ENCODE measurements at regions not wholly inside any gene's neighbourhood (a gene's known extent, or its start where the extent isn't known, plus 50 kb on each side); places are given as distances from the start of the nearest gene placed in this dataset.

- no peak for DNase-seq
Measured at GRCh38 chr9:515665-516064, 301.0 kb downstream of the DOCK8 start.

GRCh38 chr9:517993-518392, 303.3 kb downstream of the DOCK8 start:
- DNase-seq: no peak

- DNase-seq: no peak
Measured at GRCh38 chr9:518540-518939, 303.9 kb downstream of the DOCK8 start.

GRCh38 chr9:519579-519978, 304.9 kb downstream of the DOCK8 start:
- no peak for DNase-seq

GRCh38 chr9:520302-520701, 305.6 kb downstream of the DOCK8 start:
- no peak for DNase-seq

- no peak for DNase-seq
Measured at GRCh38 chr9:522190-522589, 307.5 kb downstream of the DOCK8 start.

- DNase-seq: no peak
Measured at GRCh38 chr9:522658-523057, 308.0 kb downstream of the DOCK8 start.

- no peak for DNase-seq
Measured at GRCh38 chr9:523444-523843, 308.8 kb downstream of the DOCK8 start.

GRCh38 chr9:524008-524407, 309.3 kb downstream of the DOCK8 start:
- no peak for DNase-seq

GRCh38 chr9:526904-527591, 312.4 kb downstream of the DOCK8 start:
- DNase-seq: no peak

- no peak for DNase-seq
Measured at GRCh38 chr9:529731-530130, 311.8 kb upstream of the DMRT1 start.

GRCh38 chr9:530681-531080, 310.8 kb upstream of the DMRT1 start:
- DNase-seq: no peak

GRCh38 chr9:532707-533106, 308.8 kb upstream of the DMRT1 start:
- DNase-seq: no peak

GRCh38 chr9:534886-535285, 306.6 kb upstream of the DMRT1 start:
- DNase-seq: no peak

- DNase-seq: no peak
Measured at GRCh38 chr9:535356-535755, 306.1 kb upstream of the DMRT1 start.

- DNase-seq: no peak
Measured at GRCh38 chr9:536597-537511, 304.6 kb upstream of the DMRT1 start.

- no peak for DNase-seq
Measured at GRCh38 chr9:543478-543877, 298.0 kb upstream of the DMRT1 start.

- no peak for DNase-seq
Measured at GRCh38 chr9:545480-545879, 296.0 kb upstream of the DMRT1 start.

- DNase-seq: no peak
Measured at GRCh38 chr9:546235-546634, 295.3 kb upstream of the DMRT1 start.

GRCh38 chr9:546797-547223, 294.7 kb upstream of the DMRT1 start:
- DNase-seq: peak in 1 of 2 donors; percentile 2

GRCh38 chr9:547314-547713, 294.2 kb upstream of the DMRT1 start:
- DNase-seq: no peak

- no peak for DNase-seq
Measured at GRCh38 chr9:549455-549997, 292.0 kb upstream of the DMRT1 start.

- DNase-seq: no peak
Measured at GRCh38 chr9:550333-550732, 291.2 kb upstream of the DMRT1 start.
